CD14-positive monocyte (primary cell): ENCODE measurements at regions not wholly inside any gene's neighbourhood (a gene's known extent, or its start where the extent isn't known, plus 50 kb on each side); places are given as distances from the start of the nearest gene placed in this dataset.

Experiments used
- DNase-seq, 3 donors: peaks; one replicate each; pipeline ENCODE4 v3.0.0-alpha.2; 2011 to 2022
- H2AFZ ChIP-seq: 2 replicates; pipeline ENCODE4 v1.6.0; 2012; ENCODE audit warnings: mild to moderate bottlenecking, low read depth, low read length, inconsistent platforms; ENCODE audit not compliant: insufficient read depth, poor library complexity, severe bottlenecking
- H3K27ac ChIP-seq, 2 donors: 1 replicate in 1 of 2; 2 replicates in 1 of 2; pipeline ENCODE4 v1.5.1; 2012 to 2013; ENCODE audit warnings: low read length in 2 of 2, control low read depth in 1 of 2, inconsistent platforms in 1 of 2, low read depth in 1 of 2, mild to moderate bottlenecking in 1 of 2
- H3K27me3 ChIP-seq, 2 donors: one replicate each; pipeline versions ENCODE4 v1.6.0 to v1.6.1; 2011 to 2013; ENCODE audit warnings: low read length in 2 of 2; ENCODE audit not compliant: control insufficient read depth in 2 of 2, insufficient read depth in 2 of 2
- H3K36me3 ChIP-seq, 2 donors: replicated peaks in 1 of 2; 1 replicate in 1 of 2; 2 replicates in 1 of 2; pipeline versions ENCODE4 v1.5.1 to v1.6.1; 2012 to 2013; ENCODE audit warnings: low read length in 2 of 2, control low read depth in 1 of 2, inconsistent platforms in 1 of 2, mild to moderate bottlenecking in 1 of 2; ENCODE audit not compliant: insufficient read depth in 2 of 2, control insufficient read depth in 1 of 2
- H3K4me1 ChIP-seq, 2 donors: 1 replicate in 1 of 2; 2 replicates in 1 of 2; pipeline versions ENCODE4 v1.5.1 to v1.6.1; 2012 to 2013; ENCODE audit warnings: low read length in 2 of 2, control low read depth in 1 of 2, inconsistent platforms in 1 of 2, mild to moderate bottlenecking in 1 of 2, moderate library complexity in 1 of 2; ENCODE audit not compliant: insufficient read depth in 2 of 2, control insufficient read depth in 1 of 2
- H3K4me2 ChIP-seq: replicated peaks from 2 replicates; pipeline ENCODE3; 2012; ENCODE audit warnings: low read length, moderate library complexity, mild to moderate bottlenecking; ENCODE audit not compliant: poor library complexity, severe bottlenecking; ENCODE audit errors: extremely low read depth
- H3K4me3 ChIP-seq, 3 experiments: fragments of 200-600 bp in 1 of 3; sonication (generic) in 1 of 3; replicated peaks in 1 of 3; 1 replicate in 2 of 3; 2 replicates in 1 of 3; pipeline ENCODE4 v1.5.1; 2011 to 2013; ENCODE audit warnings: low read length in 3 of 3, mild to moderate bottlenecking in 3 of 3, control low read depth in 2 of 3, low read depth in 2 of 3, inconsistent platforms in 1 of 3, moderate library complexity in 1 of 3
- H3K79me2 ChIP-seq: 2 replicates; pipeline ENCODE4 v1.6.0; 2012; ENCODE audit warnings: mild to moderate bottlenecking, control low read depth, inconsistent platforms, low read length, moderate library complexity; ENCODE audit not compliant: insufficient read depth
- H3K9ac ChIP-seq: 2 replicates; pipeline ENCODE4 v1.6.0; 2017; ENCODE audit warnings: low read length, mild to moderate bottlenecking; ENCODE audit not compliant: insufficient read depth, poor library complexity, severe bottlenecking
- H3K9me3 ChIP-seq, 2 donors: replicated peaks in 1 of 2; 1 replicate in 1 of 2; 2 replicates in 1 of 2; pipeline versions ENCODE4 v1.5.1 to v1.6.1; 2012 to 2013; ENCODE audit warnings: low read length in 2 of 2, control low read depth in 1 of 2; ENCODE audit not compliant: control insufficient read depth in 1 of 2, insufficient read depth in 1 of 2
- H4K20me1 ChIP-seq: 2 replicates; pipeline ENCODE4 v1.6.0; 2012; ENCODE audit warnings: mild to moderate bottlenecking, low read length, control low read depth, moderate library complexity; ENCODE audit not compliant: insufficient read depth
- H3K27ac Mint-ChIP-seq, 7 donors: one replicate each; pipeline ENCODE4 v1.8.0; 2020; ENCODE audit warnings: mild to moderate bottlenecking in 7 of 7, mixed read lengths in 7 of 7, moderate library complexity in 6 of 7, inconsistent platforms in 2 of 7
- H3K27me3 Mint-ChIP-seq, 3 donors: one replicate each; pipeline ENCODE4 v1.8.0; 2021 to 2022; ENCODE audit warnings: low read depth in 3 of 3, mild to moderate bottlenecking in 3 of 3, mixed read lengths in 3 of 3, moderate library complexity in 3 of 3, inconsistent platforms in 1 of 3
- H3K36me3 Mint-ChIP-seq, 2 donors: one replicate each; pipeline ENCODE4 v1.8.0; 2020; ENCODE audit warnings: mixed read lengths in 2 of 2, inconsistent platforms in 1 of 2, mild to moderate bottlenecking in 1 of 2
- H3K4me1 Mint-ChIP-seq: one replicate; pipeline ENCODE4 v1.8.0; 2020; ENCODE audit warnings: mild to moderate bottlenecking, mixed read lengths
- H3K4me3 Mint-ChIP-seq, 2 donors: one replicate each; pipeline ENCODE4 v1.8.0; 2020; ENCODE audit warnings: mild to moderate bottlenecking in 2 of 2, mixed read lengths in 2 of 2, moderate library complexity in 1 of 2
- H3K9me3 Mint-ChIP-seq, 7 donors: one replicate each; pipeline ENCODE4 v1.8.0; 2020 to 2022; ENCODE audit warnings: mixed read lengths in 7 of 7, mild to moderate bottlenecking in 6 of 7, moderate library complexity in 6 of 7, inconsistent platforms in 2 of 7
- CTCF ChIP-seq: fragments of 200-600 bp; IDR thresholded peaks from one replicate; pipeline ENCODE4 v1.8.0; 2022; ENCODE audit warnings: antibody characterized with exemption, mild to moderate bottlenecking
- WGBS: methylation state at CpG from one replicate; pipeline ENCODE4 v1.1.5; 2013; ENCODE audit warnings: missing lambda C conversion rate; ENCODE audit not compliant: insufficient coverage; 5-methylcytosine and 5-hydroxymethylcytosine counted together
- intact Hi-C, 2 donors: fragments of 100-400 bp; cut with micrococcal nuclease; formaldehyde crosslinking; loops; one replicate each; pipeline versions ENCODE4 v1.15.0 to v1.15.1; 2023

GRCh38 chr18:39843546-39843945, 2111.5 kb upstream of the PIK3C3 start:
- no peak overlapping the region for H3K27ac Mint-ChIP-seq
- Histone ChIP-seq H3K4me2 (no peak overlapping the region), H3K27me3 (peaks cover 11 to 24% of the 10 kb centered on the region in 2 donors), H4K20me1 (no peaks in the 10 kb centered on the region), H3K9ac (no peak overlapping the region), H2AFZ (no peak overlapping the region), H3K36me3 (no peaks in the 10 kb centered on the region), H3K9me3 (peaks cover 0 to 3% of the 10 kb centered on the region in 2 donors), H3K27ac (no peak overlapping the region), H3K4me1 (peaks cover 3 to 5% of the 10 kb centered on the region in 2 donors), H3K79me2 (no peaks in the 10 kb centered on the region), H3K4me3 (no peak overlapping the region)
- no peak for DNase-seq
- intact Hi-C loops, result loop anchor here in 1 of 2 donors (10.0 kb wide), 1 partner anchor 59 kb away; no protein-coding TSS in a partner anchor
- H3K36me3 Mint-ChIP-seq, result no peaks in the 10 kb centered on the region
- H3K27me3 Mint-ChIP-seq, result peaks cover 15 to 30% (median 16%) of the 10 kb centered on the region in 3 donors
- H3K9me3 Mint-ChIP-seq, result peaks cover 0 to 4% (median 0%) of the 10 kb centered on the region in 7 donors
- no peak for TF ChIP-seq CTCF
- no peak overlapping the region for H3K4me3 Mint-ChIP-seq
- 58% methylated on average over 2 of the region's 4 CpGs for WGBS
- H3K4me1 Mint-ChIP-seq, result peaks cover 10% of the 10 kb centered on the region

DNA sequence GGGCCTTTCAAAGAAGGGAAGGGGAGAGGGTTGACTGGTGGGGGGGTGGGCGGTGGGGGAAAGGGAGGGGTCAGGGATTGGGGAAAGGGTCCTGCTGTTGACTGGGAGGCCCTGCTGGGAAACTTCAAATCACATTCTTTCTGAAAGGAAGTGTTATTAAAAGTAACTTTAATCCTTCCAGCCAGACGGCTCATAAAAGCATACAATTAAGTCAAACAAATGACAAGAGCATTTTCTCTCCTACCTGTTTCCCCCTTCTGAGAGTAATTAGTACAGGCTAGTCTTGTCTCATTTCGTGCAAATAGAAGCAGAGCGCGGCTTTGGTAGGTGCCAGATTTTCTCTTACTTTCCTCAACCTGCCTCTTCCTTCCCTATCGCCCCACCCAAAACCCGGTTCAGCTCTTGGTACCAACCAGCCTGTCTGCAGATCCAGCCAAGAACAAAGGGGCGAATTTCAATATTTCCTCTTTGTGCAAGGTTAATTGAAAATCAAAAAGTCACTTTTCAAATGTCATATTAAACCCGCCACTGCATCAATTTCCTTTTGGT, 2112.6 kb upstream of the PIK3C3 start:
- no peaks in the 10 kb centered on the region for H3K79me2 ChIP-seq
- H3K4me1 ChIP-seq, result peaks cover 3 to 5% of the 10 kb centered on the region in 2 donors
- H2AFZ ChIP-seq, result no peak overlapping the region
- peaks cover 15 to 30% (median 16%) of the 10 kb centered on the region in 3 donors for H3K27me3 Mint-ChIP-seq
- H3K4me3 Mint-ChIP-seq, result peak overlapping the region in 1 of 2 donors; percentile 39
- no peak for DNase-seq
- H3K9ac ChIP-seq, result no peak overlapping the region
- no peak overlapping the region for H3K27ac ChIP-seq
- 68% methylated on average over 3 of the region's 9 CpGs for WGBS
- peaks cover 11 to 24% of the 10 kb centered on the region in 2 donors for H3K27me3 ChIP-seq
- no peak overlapping the region for H3K4me3 ChIP-seq
- peaks cover 0 to 4% (median 0%) of the 10 kb centered on the region in 7 donors for H3K9me3 Mint-ChIP-seq
- intact Hi-C loops, result loop anchor here in 1 of 2 donors (10.0 kb wide), 1 partner anchor 58 kb away; no protein-coding TSS in a partner anchor
- no peaks in the 10 kb centered on the region for H3K36me3 ChIP-seq
- H4K20me1 ChIP-seq, result no peaks in the 10 kb centered on the region
- peaks cover 10% of the 10 kb centered on the region for H3K4me1 Mint-ChIP-seq
- no peak overlapping the region for H3K4me2 ChIP-seq
- no peak for TF ChIP-seq CTCF
- peaks cover 0 to 3% of the 10 kb centered on the region in 2 donors for H3K9me3 ChIP-seq
- no peak overlapping the region for H3K27ac Mint-ChIP-seq
- no peaks in the 10 kb centered on the region for H3K36me3 Mint-ChIP-seq
